Caki2 (cell line): ENCODE measurements at regions not wholly inside any gene's neighbourhood (a gene's known extent, or its start where the extent isn't known, plus 50 kb on each side); places are given as distances from the start of the nearest gene placed in this dataset.
A peak's percentile ranks its signal among the peaks of the same experiment; 100 is the strongest.
"Not testable (repeated sequence)": the region's sequence is repeated elsewhere in the genome, so short reads cannot be mapped to it uniquely, and the experiment has no call there.

Experiments used
- DNase-seq: peaks from one replicate; pipeline ENCODE4 v3.0.0-alpha.2; 2015; ENCODE audit warnings: low read depth
- in situ Hi-C: cut with HindIII; loops from 2 replicates; pipeline ENCODE4 v1.10.0; 2016; ENCODE audit warnings: low sequenced_read_pairs, low pct_unique_long_range_greater_than_20kb, mixed read lengths

DNA sequence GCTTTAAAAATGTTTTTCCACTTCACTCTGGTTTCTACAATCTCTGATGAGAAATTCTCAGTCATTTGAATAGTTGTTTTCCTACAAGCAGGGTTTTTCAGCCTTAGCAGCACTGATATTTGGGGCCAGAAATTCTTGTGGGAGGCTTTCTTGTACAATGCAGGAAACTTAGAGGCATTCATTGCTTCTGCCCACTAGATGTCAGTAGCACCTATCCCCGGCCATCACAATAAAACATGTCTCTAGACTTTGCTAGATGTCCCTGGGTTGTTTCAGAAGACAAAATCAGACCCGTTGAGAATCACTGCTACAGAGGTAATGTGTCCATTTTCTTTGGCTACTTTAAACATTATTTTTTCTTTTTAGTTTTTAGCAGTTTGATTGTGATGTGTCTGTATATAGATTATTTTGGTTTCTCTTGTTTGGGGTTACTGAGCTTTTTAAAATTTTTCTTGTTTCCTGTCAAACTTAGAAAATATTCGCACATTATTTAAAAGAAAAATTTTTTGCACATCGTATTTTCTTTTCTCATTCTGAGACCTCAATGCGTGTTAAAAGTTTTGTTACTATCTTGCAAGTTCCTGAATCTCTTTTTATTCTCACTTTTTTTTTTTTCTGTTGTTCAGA lies 60.8 kb upstream of the CCDC179 start:
- peak; percentile 13 for DNase-seq
- in situ Hi-C loops: no loop called here

DNA sequence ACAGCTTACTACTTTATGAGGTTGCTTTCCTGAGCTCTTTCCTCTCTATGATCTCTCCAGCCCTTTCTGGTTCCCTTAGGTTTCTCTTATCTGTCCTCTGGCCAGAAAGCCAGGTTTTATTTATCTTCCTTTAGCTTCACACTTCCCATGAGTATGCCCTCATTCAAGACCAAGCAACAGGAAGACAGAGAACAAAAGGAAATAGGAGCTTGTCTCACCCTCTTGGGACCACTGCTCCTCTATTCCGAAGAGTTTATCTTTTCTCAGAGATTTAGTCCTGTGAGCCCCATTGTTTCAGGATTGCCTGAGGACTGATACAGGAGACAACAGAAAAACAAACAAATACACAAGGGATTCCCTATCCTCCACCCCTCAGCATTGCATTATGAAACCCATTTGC lies 62.4 kb upstream of the CCDC179 start:
- in situ Hi-C loops: no loop called here
- no peak for DNase-seq

DNA sequence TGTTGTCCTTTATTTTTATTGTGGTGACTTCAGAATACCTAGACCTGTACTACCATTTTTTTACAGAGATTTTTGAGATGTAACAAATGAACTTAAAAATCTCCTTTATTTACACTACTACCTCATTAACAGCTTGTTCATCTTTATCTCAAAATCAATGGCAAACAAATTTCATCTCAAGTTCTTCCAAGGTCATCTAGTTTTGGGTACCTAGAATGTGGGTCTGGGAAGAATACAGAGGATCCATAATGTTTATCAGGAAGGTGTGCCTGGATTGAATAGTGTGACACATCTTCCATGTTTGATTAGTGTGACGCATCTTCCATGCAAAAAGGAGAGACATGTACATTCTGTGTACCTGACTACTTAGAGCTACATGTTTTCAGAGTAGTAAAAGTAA lies 63.3 kb upstream of the CCDC179 start:
- DNase-seq: no peak
- in situ Hi-C loops: no loop called here

DNA sequence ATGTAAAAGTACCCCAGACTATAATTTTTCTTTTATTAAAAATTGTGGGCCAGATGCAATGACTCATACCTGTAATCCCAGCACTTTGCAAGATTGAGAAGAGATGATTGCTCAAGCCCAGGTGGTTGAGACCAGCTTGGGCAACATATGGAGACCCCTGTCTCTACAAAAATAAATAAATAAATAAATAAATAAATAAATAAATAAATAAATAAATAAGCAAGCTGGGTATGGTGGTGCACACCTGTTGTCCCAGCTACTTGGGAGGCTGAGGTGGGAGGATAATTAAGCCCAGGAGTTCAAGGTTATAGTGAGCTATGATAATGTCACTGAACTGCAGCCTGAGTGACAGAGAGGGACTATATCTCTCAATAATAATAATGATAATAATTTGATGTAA lies 66.1 kb upstream of the CCDC179 start:
- in situ Hi-C loops: no loop called here
- no peak for DNase-seq

DNA sequence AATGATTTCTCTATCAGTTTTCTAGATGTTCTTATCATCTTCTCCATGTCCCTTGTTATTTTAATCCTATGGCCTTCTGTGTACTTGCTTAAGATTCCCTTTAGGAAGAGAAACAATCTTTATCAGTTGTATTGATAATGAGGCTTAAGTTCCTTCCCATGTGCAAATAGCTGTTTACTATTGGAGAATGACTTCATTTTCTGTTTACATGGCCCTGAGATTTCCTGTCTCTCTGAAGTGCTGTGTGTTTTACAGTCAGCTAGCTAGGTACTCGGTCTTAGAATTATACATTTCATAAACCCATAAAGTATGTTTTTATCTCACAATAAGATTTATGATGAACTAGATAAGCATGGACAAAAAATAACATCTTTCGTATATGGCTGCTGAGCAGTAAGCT lies 67.5 kb upstream of the CCDC179 start:
- no peak for DNase-seq
- in situ Hi-C loops: no loop called here

DNA sequence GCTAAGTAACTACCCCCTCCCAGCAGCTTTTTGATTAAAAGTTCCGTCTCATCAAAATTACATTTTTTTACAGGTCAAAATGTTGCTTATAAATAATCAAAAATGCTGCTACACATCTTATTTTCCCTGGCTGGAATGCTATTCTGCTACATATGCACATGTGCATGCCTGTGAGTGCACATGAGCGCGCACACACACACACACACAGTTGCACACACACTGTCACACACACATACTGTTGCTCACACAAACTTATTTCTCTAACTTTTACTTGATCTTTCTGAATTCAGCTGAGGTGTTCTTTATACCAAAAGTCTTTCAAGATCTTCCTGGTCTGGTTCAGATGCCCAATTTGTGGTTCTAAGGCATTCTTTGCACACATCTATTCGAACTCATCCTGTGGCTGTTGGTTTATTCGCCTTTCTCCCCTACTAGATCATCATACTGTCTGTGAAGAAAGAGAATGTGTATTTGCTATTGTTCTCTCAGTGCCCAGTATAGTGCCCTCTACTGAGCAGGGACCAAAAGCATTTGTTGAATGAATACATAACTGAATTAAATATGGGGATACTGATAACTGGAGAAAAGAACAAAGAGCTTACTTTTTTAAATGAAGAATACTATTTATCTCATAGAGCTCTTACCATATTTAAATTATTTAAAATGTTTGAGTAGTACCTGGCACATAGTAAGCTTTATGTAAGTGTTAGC lies 68.1 kb upstream of the CCDC179 start:
- in situ Hi-C loops: no loop called here
- no peak for DNase-seq

DNA sequence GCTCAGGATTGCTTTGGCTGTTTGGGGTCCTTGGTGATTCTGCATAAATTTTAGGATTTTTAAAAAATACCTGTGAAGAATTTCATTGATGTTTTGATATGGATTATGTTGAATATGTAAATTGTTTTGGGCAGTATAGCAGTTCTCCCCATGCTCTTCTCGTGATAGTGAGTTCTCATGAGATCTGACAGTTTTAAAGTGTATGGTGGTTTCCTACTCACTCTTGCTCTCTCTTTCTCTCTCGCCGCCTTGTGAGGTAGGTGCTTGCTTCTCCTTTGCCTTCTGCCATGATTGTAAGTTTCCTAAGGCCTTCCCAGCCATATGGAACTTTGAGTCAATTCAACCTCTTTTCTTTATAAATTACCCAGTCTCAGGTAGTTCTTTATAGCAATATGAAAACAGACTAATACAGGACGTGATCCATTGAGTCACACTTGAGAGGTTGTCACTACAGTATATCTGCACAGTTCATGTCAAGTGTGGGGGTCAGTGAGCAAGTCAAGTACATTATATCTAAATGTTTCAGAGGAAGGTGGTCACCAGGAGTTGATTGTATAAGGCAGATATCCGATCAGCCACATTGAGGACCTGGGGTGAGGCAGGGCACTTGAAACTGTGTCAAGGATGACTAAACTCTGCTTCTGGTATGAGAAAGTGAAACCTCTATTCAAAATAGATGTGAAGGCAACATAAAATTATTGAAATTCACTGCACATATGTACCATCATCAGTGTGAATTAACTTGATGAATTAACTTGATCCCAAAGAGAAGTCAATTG lies 70.7 kb upstream of the CCDC179 start:
- no peak for DNase-seq
- in situ Hi-C loops: no loop called here

DNA sequence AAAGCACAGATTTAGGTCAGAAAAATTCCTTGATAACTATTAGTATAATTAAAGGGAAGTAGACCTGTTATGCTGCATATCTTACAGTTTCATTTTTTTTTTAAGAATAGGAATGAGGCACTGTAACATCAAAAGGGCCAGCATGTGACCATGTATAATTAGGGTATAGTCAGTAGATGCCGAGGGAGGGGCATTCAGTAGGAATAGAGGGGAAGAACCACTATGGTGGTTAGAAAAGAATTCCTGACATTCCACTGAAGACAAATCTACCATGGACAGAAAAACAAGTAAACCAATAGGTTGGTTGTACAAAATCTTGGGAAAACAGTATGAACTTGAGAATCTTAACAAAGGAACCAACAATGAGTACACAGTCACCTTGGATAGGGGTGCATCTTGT lies 78.4 kb upstream of the CCDC179 start:
- DNase-seq: no peak
- in situ Hi-C loops: no loop called here

DNA sequence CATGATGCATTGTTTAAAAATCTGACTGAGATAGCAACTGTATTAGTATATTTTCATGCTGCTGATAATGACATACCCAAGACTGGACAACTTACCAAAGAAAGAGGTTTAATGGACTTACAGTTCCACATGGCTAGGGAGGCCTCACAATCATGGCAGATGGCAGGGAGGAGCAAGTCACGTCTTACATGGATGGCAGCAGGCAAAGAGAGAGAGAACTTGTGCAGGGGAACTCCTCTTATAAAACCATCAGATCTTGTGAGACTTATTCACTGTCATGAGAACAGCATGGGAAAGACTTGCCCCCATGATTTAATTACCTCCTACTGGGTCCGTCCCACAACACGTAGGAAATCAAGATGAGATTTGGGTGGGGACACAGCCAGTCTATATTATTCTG lies 81.3 kb upstream of the CCDC179 start:
- in situ Hi-C loops, DNase-seq: not testable (repeated sequence)

DNA sequence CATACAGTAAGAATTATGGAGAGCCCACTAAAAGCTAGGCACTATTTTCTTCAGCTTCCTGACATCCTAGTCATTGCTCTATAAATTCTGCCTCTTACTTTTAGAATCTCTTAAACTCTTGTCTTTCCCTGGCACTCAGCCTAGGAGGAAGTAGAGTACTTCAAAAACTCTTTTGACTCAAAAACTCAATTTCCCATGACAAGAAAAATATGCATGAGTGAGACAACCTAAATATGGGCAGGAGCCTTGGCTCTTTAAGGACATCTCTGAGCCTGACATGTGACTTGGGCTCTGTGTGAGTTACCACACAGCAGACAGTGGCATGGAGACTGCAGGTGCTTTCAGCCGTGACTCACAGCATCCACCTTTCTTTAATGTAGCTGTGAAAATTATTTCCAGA lies 97.5 kb upstream of the CCDC179 start:
- in situ Hi-C loops: no loop called here
- peak; percentile 41 for DNase-seq

DNA sequence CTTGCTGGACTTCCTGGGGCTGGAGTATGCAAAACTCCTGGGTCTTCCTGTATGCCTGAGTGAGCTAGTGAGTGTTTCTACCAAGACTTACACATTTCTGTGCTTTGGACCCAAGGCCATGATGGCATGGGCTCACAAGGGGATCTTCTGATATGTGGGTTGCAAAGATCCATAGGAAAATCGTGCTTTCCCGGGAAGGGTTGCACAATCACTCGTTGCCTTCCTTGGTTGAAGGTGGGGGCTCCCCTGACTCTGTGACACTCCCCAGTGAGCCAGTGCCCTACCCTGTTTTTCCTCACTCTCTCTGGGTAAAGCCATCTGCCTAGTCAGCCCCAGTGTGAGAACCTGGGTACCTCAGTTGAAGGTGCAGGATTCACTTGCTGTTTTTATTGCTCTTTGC lies 114.0 kb upstream of the CCDC179 start:
- in situ Hi-C loops: no loop called here
- DNase-seq: no peak

DNA sequence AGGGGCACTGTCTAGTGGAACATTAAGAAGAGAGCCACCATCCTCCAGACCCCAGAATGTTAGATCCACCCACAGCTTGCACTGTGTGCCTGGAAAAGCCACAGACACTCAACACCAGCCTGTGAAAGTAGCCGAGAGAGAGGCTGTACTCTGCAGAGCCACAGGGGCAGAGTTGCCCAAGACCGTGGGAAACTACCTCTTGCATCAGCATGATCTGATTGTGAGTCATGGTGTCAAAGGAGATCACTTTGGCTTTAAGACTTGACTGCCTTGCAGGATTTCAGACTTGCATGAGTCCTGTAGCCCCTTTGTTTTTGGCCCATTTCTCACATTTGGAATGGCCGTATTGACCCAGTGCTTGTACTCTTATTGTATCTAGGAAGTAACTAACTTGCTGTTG lies 115.9 kb upstream of the CCDC179 start:
- in situ Hi-C loops: no loop called here
- peak; percentile 49 for DNase-seq

DNA sequence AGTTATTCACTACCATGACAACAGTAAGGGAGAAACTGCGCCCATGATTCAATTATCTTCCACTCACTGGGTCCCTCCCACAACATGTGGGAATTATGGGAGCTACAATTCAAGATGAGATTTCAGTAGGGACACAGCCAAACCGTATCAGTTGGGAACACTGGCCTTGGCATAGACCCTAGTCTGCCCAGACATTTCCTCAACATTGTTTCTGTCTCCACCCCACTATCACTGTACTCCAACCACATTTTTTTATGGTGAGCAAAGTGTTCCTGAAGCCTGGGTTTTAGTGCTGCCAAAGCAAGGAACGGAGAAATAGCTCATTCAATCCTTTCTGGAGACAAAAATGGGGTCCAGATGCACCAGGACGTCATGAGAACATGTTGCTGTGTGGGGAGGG lies 122.6 kb upstream of the CCDC179 start:
- DNase-seq: no peak
- in situ Hi-C loops: no loop called here

DNA sequence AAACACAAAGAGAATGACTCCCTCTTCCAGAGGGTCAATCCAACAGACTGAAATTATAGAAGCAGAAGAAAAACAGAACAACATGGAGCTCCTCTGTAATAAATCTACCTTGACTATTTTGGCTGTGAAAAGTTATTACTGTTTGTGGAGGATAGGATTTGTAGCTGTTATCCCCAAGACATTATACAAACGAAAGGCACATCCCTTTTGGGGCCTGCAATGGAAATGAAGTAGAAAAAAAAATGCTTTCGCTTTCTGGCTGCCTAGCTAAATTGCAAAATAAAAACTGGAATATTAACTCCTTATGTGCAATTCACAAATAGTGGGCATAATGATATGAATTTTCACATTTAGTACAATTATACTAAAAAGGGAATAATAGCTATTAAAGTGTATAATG lies 123.8 kb upstream of the CCDC179 start:
- in situ Hi-C loops: no loop called here

DNA sequence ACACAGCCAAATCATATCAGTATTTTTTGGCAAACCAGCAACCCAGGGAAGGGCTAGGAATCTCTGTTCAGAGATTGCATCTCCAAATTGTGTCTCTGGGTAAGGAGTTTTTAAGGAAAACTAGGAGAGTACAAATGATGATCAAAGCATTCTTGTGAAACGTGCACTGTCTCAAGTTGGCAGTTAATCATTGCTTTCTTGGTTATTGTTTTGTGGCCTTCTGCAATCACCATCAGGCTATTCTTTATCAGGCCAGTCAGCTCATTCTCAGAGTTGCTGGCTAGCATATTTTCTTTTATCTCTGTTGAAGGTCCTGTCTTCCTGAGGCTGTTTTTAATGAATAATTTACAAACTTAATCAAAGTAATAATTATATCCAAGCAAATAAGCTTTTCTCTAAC lies 129.1 kb upstream of the CCDC179 start:
- DNase-seq: no peak
- in situ Hi-C loops: no loop called here

More for the DNA sequence above, 123.8 kb upstream of the CCDC179 start:
- no peak for DNase-seq

DNA sequence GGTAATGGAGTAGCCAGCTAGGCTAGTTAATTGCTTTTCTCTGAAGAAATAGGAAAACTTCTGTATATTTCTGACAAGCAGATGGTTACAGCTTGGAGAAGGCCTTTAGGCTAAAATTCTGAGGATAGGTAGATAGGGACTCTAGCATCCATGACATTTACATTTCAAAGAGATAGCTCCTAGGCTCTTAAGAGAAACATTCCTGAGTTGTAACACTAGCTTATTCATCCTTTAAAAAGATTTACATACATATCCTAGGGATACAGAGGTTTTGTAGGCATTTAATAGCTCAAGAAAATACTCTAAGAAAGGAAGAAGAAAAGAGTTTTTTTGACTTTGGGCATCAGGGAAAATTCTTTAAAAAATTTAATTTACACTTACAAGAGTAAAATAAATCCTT lies 130.9 kb upstream of the CCDC179 start:
- no peak for DNase-seq

DNA sequence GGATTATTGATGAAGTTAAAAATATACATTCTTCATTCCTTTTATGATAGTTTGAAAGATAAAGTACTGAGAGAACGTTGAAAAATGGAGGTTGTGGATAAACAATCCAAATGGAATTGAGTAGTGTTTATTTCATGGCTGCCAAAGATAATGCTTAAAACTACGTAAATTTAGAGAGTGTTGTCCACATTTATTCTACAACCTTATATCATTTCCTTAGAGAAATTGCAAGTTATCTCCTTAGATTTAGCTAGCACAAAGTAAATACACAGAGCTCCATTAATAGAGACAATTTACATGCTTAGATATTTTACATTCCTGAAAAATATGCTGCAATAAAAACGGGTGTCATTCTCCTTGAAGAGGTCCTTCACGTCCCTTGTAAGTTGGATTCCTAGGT lies 146.5 kb upstream of the CCDC179 start:
- no peak for DNase-seq
- in situ Hi-C loops: no loop called here

More for the DNA sequence above, 130.9 kb upstream of the CCDC179 start:
- in situ Hi-C loops: no loop called here

DNA sequence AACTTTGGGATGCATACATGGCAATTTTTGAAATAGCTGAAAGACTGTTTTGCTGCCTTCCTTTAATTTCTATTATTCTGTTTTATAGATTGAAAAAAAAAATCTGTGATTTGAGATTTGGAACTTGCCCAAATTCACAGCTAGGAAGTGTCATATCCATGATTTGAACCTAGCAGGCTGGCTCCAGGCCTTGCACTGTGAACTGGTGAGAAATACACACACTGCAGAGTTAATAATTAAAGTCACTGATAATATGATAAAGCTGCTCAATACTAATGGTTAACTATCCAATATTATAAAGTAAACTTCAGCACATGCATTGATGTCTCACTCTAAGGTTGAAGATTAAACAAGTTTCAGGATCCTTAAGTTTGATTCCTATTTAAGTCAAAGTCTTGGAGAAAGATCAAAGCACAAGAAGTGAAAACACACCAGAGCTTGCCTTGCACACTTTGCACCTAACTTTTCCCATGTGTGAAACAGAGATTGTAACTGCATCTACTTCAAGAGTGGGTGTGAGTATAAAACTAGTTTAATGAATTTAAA lies 150.6 kb upstream of the CCDC179 start:
- in situ Hi-C loops: no loop called here
- no peak for DNase-seq

DNA sequence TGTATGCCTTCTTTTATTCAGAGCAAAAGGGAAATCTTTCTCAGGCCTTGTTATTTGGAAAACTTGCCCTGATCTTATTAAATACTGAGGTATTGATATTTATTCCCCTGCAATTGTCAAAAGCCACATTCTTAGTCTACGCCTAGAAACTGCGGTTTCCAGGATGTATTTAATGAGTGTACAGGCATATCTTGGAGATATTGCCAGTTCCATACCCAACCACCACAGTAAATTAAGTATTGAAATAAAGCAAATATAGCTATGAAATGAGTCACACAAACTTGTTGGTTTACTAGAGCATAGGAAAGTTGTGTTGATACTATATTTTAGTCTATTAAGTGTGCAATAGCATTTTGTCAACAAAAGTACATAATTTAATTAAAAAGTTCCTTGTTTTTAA lies 152.7 kb upstream of the CCDC179 start:
- no peak for DNase-seq
- in situ Hi-C loops: no loop called here
